Body of pancreas (tissue), 4 donors: ENCODE measurements at regions not wholly inside any gene's neighbourhood (a gene's known extent, or its start where the extent isn't known, plus 50 kb on each side); places are given as distances from the start of the nearest gene placed in this dataset.

Source experiments
- ATAC-seq: fragments of 150-250 bp; one replicate; pipeline ENCODE4 v1.9.1; 2016
- DNase-seq, 4 donors: peaks; one replicate each; pipeline ENCODE4 v3.0.0-alpha.2; 2019
- H3K27ac ChIP-seq, 4 donors: fragments of 200-600 bp; sonication (generic); 1 replicate in 3 of 4; 2 replicates in 1 of 4; pipeline versions ENCODE4 v1.5.1 to v1.6.1; 2016 to 2019; ENCODE audit warnings: mild to moderate bottlenecking in 1 of 4, mixed read lengths in 1 of 4, moderate library complexity in 1 of 4
- H3K27me3 ChIP-seq, 2 donors: fragments of 200-600 bp; sonication (generic); one replicate each; pipeline ENCODE4 v1.6.0; 2016; ENCODE audit warnings: mild to moderate bottlenecking in 1 of 2
- H3K36me3 ChIP-seq, 2 donors: fragments of 200-600 bp; sonication (generic); replicated peaks in 1 of 2; 2 replicates each; pipeline ENCODE4 v1.5.1; 2016; ENCODE audit warnings: low read depth in 2 of 2; ENCODE audit not compliant: insufficient read depth in 1 of 2
- H3K4me1 ChIP-seq: fragments of 200-600 bp; sonication (generic); one replicate; pipeline ENCODE4 v1.6.0; 2016
- H3K4me3 ChIP-seq, 2 donors: fragments of 200-600 bp; sonication (generic); 1 replicate in 1 of 2; 2 replicates in 1 of 2; pipeline ENCODE4 v1.5.1; 2016 to 2019
- H3K9me3 ChIP-seq, 3 donors: fragments of 200-600 bp; sonication (generic); 1 replicate in 2 of 3; 2 replicates in 1 of 3; pipeline ENCODE4 v1.5.1; 2016
- POLR2A ChIP-seq, 3 donors: fragments of 450-650 bp; IDR thresholded peaks; one replicate each; pipeline ENCODE4 v1.6.1; 2016; ENCODE audit warnings: antibody characterized with exemption in 3 of 3, mild to moderate bottlenecking in 2 of 3
- WGBS, 2 donors: methylation state at CpG; one replicate each; pipeline ENCODE4 v1.1.5; 2017; 5-methylcytosine and 5-hydroxymethylcytosine counted together
- intact Hi-C: fragments of 100-400 bp; cut with DNase I; formaldehyde crosslinking; loops from one replicate; pipeline ENCODE4 v1.15.1; 2023
- TF ChIP-seq, protein P1 (sequence below), 7 experiments: fragments of 450-650 bp in 4 of 7; fragments of 200-600 bp in 3 of 7; sonication (generic) in 3 of 7; IDR thresholded peaks; one replicate each; pipeline ENCODE4 v1.5.1; 2016 to 2019; ENCODE audit warnings: antibody characterized with exemption in 7 of 7

GRCh38 chr13:43991773-43992201 lies 112.1 kb downstream of the LACC1 start:
- Histone ChIP-seq H3K27ac (no peak overlapping the region), H3K4me1 (no peaks in the 10 kb centered on the region), H3K9me3 (no peaks in the 10 kb centered on the region), H3K36me3 (no peaks in the 10 kb centered on the region), H3K27me3 (no peaks in the 10 kb centered on the region), H3K4me3 (no peak overlapping the region)
- WGBS, 2 donors, result 58 to 65% methylated on average over 4 of the region's 4 CpGs
- DNase-seq (no peak), ATAC-seq (no peak)
- TF ChIP-seq POLR2A (IDR thresholded peaks at IDR 0.05), result no peak
- TF ChIP-seq, protein P1, sequence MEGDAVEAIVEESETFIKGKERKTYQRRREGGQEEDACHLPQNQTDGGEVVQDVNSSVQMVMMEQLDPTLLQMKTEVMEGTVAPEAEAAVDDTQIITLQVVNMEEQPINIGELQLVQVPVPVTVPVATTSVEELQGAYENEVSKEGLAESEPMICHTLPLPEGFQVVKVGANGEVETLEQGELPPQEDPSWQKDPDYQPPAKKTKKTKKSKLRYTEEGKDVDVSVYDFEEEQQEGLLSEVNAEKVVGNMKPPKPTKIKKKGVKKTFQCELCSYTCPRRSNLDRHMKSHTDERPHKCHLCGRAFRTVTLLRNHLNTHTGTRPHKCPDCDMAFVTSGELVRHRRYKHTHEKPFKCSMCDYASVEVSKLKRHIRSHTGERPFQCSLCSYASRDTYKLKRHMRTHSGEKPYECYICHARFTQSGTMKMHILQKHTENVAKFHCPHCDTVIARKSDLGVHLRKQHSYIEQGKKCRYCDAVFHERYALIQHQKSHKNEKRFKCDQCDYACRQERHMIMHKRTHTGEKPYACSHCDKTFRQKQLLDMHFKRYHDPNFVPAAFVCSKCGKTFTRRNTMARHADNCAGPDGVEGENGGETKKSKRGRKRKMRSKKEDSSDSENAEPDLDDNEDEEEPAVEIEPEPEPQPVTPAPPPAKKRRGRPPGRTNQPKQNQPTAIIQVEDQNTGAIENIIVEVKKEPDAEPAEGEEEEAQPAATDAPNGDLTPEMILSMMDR (IDR thresholded peaks at IDR 0.05), result no peak
- intact Hi-C loops, result no loop called here

- Histone ChIP-seq H3K4me1 (no peaks in the 10 kb centered on the region), H3K27me3 (no peaks in the 10 kb centered on the region), H3K9me3 (no peaks in the 10 kb centered on the region), H3K27ac (no peak overlapping the region), H3K4me3 (no peak overlapping the region), H3K36me3 (no peaks in the 10 kb centered on the region)
- no peak for ATAC-seq
- intact Hi-C loops, result no loop called here
- WGBS, 2 donors, result 38 to 52% methylated on average over 1 of the region's 1 CpG
- no peak for DNase-seq
- no peak for TF ChIP-seq POLR2A (IDR thresholded peaks at IDR 0.05)
Measured at GRCh38 chr13:43992211-43992610, 112.5 kb downstream of the LACC1 start.

DNA sequence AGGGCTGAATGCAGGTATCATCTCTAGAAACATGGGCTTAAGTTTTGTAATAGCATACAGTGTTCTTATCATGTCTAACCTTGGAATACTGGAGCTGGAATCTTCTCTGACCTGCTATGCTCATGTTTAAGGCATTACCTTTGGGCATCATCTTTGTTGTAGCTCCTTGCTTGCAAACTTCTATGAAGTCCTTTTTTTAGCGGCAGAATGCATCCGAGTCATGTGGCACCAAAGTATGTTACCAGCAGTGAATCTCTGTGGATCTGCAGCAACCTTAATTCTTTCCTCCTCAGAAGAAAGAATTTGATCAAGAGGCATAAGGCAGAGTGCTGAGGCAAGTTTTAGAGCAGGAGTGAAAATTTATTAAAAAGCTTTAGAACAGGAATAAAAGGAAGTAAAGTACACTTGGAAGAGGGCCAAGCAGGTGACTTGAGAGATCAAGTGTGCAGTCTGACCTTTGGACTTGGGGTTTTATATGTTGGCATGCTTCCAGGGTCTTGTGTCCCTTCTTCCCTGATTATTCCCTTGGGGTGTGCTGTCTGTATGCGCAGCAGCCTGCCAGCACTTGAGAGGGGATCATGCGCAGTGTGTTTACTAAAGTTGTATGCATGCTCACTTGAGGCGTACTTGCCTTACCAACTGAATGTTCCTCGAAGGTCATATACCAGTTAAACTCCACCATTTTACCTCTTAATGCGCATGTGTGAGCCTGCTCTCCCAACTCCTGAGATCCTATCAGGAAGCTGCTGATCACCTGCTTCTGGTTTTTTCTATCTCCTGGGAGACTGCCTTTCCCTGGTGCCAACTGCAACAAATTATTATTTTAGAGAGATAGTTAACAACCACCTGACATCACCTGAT lies 115.5 kb downstream of the LACC1 start:
- Histone ChIP-seq H3K27me3 (no peaks in the 10 kb centered on the region), H3K9me3 (no peaks in the 10 kb centered on the region)

DNA sequence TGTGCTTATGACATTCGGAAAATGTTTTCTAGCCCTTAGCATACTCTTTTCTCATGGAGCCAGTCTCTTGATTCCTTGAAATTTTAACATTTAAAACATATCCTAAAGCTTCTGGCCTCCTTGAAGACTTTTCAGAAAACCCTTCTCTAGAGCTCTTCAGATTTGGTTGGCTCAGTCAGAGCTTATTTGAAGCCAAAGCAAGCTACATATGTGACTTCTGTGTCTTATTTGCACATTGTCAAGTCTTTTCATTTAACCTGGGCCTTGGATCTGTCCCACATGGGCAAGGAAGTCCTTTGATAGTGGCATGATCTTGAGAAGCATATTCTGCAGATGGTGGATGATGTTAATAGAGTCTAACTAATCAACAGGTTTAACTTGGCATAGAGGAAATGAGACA lies 116.5 kb downstream of the LACC1 start:
- DNase-seq (no peak), ATAC-seq (no peak)
- no peaks in the 10 kb centered on the region for H3K9me3 ChIP-seq
- no peak overlapping the region for H3K4me3 ChIP-seq
- WGBS, 2 donors, result 73 to 77% methylated on average over 1 of the region's 1 CpG
- no peaks in the 10 kb centered on the region for H3K36me3 ChIP-seq
- no peak overlapping the region for H3K27ac ChIP-seq
- intact Hi-C loops, result no loop called here
- no peaks in the 10 kb centered on the region for H3K27me3 ChIP-seq
- TF ChIP-seq, protein P1 (IDR thresholded peaks at IDR 0.05), result no peak
- TF ChIP-seq POLR2A (IDR thresholded peaks at IDR 0.05), result no peak
- no peaks in the 10 kb centered on the region for H3K4me1 ChIP-seq

More for the DNA sequence above, 115.5 kb downstream of the LACC1 start:
- Histone ChIP-seq H3K36me3 (no peaks in the 10 kb centered on the region), H3K27ac (no peak overlapping the region), H3K4me1 (no peaks in the 10 kb centered on the region), H3K4me3 (no peak overlapping the region)
- no peak for ATAC-seq
- TF ChIP-seq POLR2A (IDR thresholded peaks at IDR 0.05), result no peak
- TF ChIP-seq, protein P1 (IDR thresholded peaks at IDR 0.05), result no peak
- WGBS, 2 donors, result 88 to 92% methylated on average over 7 of the region's 7 CpGs
- intact Hi-C loops, result no loop called here
- no peak for DNase-seq

GRCh38 chr13:44003481-44003880 lies 123.8 kb downstream of the LACC1 start:
- no peak for DNase-seq
- intact Hi-C loops, result no loop called here
- H3K27me3 ChIP-seq, result no peaks in the 10 kb centered on the region
- H3K36me3 ChIP-seq, result no peaks in the 10 kb centered on the region
- no peak for ATAC-seq
- H3K4me3 ChIP-seq, result no peak overlapping the region
- H3K4me1 ChIP-seq, result no peaks in the 10 kb centered on the region
- no peak overlapping the region for H3K27ac ChIP-seq
- 69 to 71% methylated on average over 2 of the region's 2 CpGs for WGBS, 2 donors
- no peaks in the 10 kb centered on the region for H3K9me3 ChIP-seq
- TF ChIP-seq, protein P1 (IDR thresholded peaks at IDR 0.05), result no peak
- TF ChIP-seq POLR2A (IDR thresholded peaks at IDR 0.05), result no peak
